Loucy (cell line): ENCODE measurements at regions not wholly inside any gene's neighbourhood (a gene's known extent, or its start where the extent isn't known, plus 50 kb on each side); places are given as distances from the start of the nearest gene placed in this dataset.

Experiments
- CTCF ChIP-seq: fragments of 200-600 bp; sonication (generic); conservative IDR thresholded peaks from 2 replicates; pipeline ENCODE4 v1.5.1; 2014; ENCODE audit warnings: mild to moderate bottlenecking, antibody characterized with exemption, low read length
- EZH2phosphoT487 ChIP-seq: fragments of 200-600 bp; IDR thresholded peaks from 2 replicates; pipeline ENCODE4 v1.6.1; 2018; ENCODE audit warnings: antibody characterized with exemption, mild to moderate bottlenecking, moderate library complexity, borderline replicate concordance

GRCh38 chr3:147881933-147882332 lies 472.8 kb downstream of the ZIC1 start:
- TF ChIP-seq CTCF (no peak), EZH2phosphoT487 (no peak)
